ENCODE measurements at regions not wholly inside any gene's neighbourhood (a gene's known extent, or its start where the extent isn't known, plus 50 kb on each side); places are given as distances from the start of the nearest gene placed in this dataset.

GRCh38 chr11:104291646-104292045 is 127.7 kb upstream of the PDGFD start:
- Mint-ChIP-seq H3K4me1 (ENCODE audit: unreplicated experiment) (no peaks in the 10 kb centered on the region), H3K9me3 (ENCODE audit: unreplicated experiment) (no peaks in the 10 kb centered on the region), H3K27me3 (ENCODE audit: unreplicated experiment) (no peaks in the 10 kb centered on the region), H3K36me3 (ENCODE audit: low read depth, unreplicated experiment) (no peaks in the 10 kb centered on the region), H3K4me3 (ENCODE audit: unreplicated experiment) (no peak overlapping the region), H3K27ac (ENCODE audit: unreplicated experiment) (no peak overlapping the region)
- DNase-seq (ENCODE audit: low spot score), result no peak
- TF ChIP-seq CTCF (IDR thresholded peaks at IDR 0.05; ENCODE audit: unreplicated experiment), result no peak

- Mint-ChIP-seq H3K4me1 (ENCODE audit: unreplicated experiment) (no peaks in the 10 kb centered on the region), H3K4me3 (ENCODE audit: unreplicated experiment) (no peak overlapping the region)
These were observed 122.2 kb upstream of the PDGFD start for GRCh38 chr11:104286129-104286528.

GRCh38 chr11:104279587-104279986 is 115.6 kb upstream of the PDGFD start:
- H3K4me3 Mint-ChIP-seq (ENCODE audit: unreplicated experiment), result no peak overlapping the region
- peaks cover 2% of the 10 kb centered on the region for H3K27me3 Mint-ChIP-seq (ENCODE audit: unreplicated experiment)
- no peak overlapping the region for H3K27ac Mint-ChIP-seq (ENCODE audit: unreplicated experiment)
- no peaks in the 10 kb centered on the region for H3K9me3 Mint-ChIP-seq (ENCODE audit: unreplicated experiment)
- DNase-seq (ENCODE audit: low spot score), result no peak
- H3K36me3 Mint-ChIP-seq (ENCODE audit: low read depth, unreplicated experiment), result no peaks in the 10 kb centered on the region
- no peaks in the 10 kb centered on the region for H3K4me1 Mint-ChIP-seq (ENCODE audit: unreplicated experiment)
- no peak for TF ChIP-seq CTCF (IDR thresholded peaks at IDR 0.05; ENCODE audit: unreplicated experiment)

More at GRCh38 chr11:104286129-104286528, 122.2 kb upstream of the PDGFD start:
- Mint-ChIP-seq H3K27me3 (ENCODE audit: unreplicated experiment) (peaks cover 2% of the 10 kb centered on the region), H3K27ac (ENCODE audit: unreplicated experiment) (no peak overlapping the region), H3K36me3 (ENCODE audit: low read depth, unreplicated experiment) (no peaks in the 10 kb centered on the region), H3K9me3 (ENCODE audit: unreplicated experiment) (no peaks in the 10 kb centered on the region)
- no peak for DNase-seq (ENCODE audit: low spot score)
- TF ChIP-seq CTCF (IDR thresholded peaks at IDR 0.05; ENCODE audit: unreplicated experiment), result no peak

GRCh38 chr11:104275992-104276391 is 112.0 kb upstream of the PDGFD start:
- Mint-ChIP-seq H3K36me3 (ENCODE audit: low read depth, unreplicated experiment) (no peaks in the 10 kb centered on the region), H3K27me3 (ENCODE audit: unreplicated experiment) (no peaks in the 10 kb centered on the region), H3K4me1 (ENCODE audit: unreplicated experiment) (no peaks in the 10 kb centered on the region), H3K4me3 (ENCODE audit: unreplicated experiment) (no peak overlapping the region), H3K9me3 (ENCODE audit: unreplicated experiment) (no peaks in the 10 kb centered on the region), H3K27ac (ENCODE audit: unreplicated experiment) (no peak overlapping the region)
- DNase-seq (ENCODE audit: low spot score), result no peak
- no peak for TF ChIP-seq CTCF (IDR thresholded peaks at IDR 0.05; ENCODE audit: unreplicated experiment)

GRCh38 chr11:104260456-104260855 is 96.5 kb upstream of the PDGFD start:
- no peak for TF ChIP-seq CTCF (IDR thresholded peaks at IDR 0.05; ENCODE audit: unreplicated experiment)
- no peak for DNase-seq (ENCODE audit: low spot score)
- Mint-ChIP-seq H3K4me1 (ENCODE audit: unreplicated experiment) (no peaks in the 10 kb centered on the region), H3K27me3 (ENCODE audit: unreplicated experiment) (no peaks in the 10 kb centered on the region), H3K36me3 (ENCODE audit: low read depth, unreplicated experiment) (no peaks in the 10 kb centered on the region), H3K27ac (ENCODE audit: unreplicated experiment) (no peak overlapping the region), H3K4me3 (ENCODE audit: unreplicated experiment) (no peak overlapping the region), H3K9me3 (ENCODE audit: unreplicated experiment) (no peaks in the 10 kb centered on the region)
